H1 (cell line): ENCODE measurements at regions not wholly inside any gene's neighbourhood (a gene's known extent, or its start where the extent isn't known, plus 50 kb on each side); places are given as distances from the start of the nearest gene placed in this dataset.

ENCODE experiments used
- CTCF ChIA-PET: fragments of 300-600 bp; sonication (Branson Sonifier 250); formaldehyde crosslinking; loops from one replicate; lab custom pipeline; 2021; ENCODE audit not compliant: partially characterized antibody; lab: Charles Lee
- POLR2A ChIA-PET: fragments of 300-600 bp; sonication (Branson Sonifier 250); formaldehyde crosslinking; loops from one replicate; lab custom pipeline; 2021; ENCODE audit warnings: inconsistent platforms; ENCODE audit not compliant: partially characterized antibody; lab: Charles Lee
- DNase-seq, 2 experiments: peaks; one replicate each; pipeline versions ENCODE4 v3.0.0 to v3.0.0-alpha.2; 2010 to 2022; ENCODE audit warnings: low spot score in 2 of 2, low read depth in 1 of 2, mixed read lengths in 1 of 2
- FAIRE-seq: peaks from 2 replicates; lab custom pipeline; 2011; peaks lifted over from hg19 to GRCh38; lab: Jason Lieb, UNC
- H2AFZ ChIP-seq: 2 replicates; pipeline ENCODE4 v1.8.1; 2012; ENCODE audit warnings: low read length, inconsistent platforms
- H2AK5ac ChIP-seq: 2 replicates; pipeline ENCODE4 v1.6.1; 2013; ENCODE audit warnings: low read depth, low read length
- H2BK120ac ChIP-seq: replicated peaks from 2 replicates; pipeline ENCODE3; 2013; ENCODE audit warnings: low read depth, low read length, inconsistent platforms
- H2BK12ac ChIP-seq: 2 replicates; pipeline ENCODE4 v1.6.1; 2013; ENCODE audit warnings: low read depth, low read length
- H2BK15ac ChIP-seq: 2 replicates; pipeline ENCODE4 v1.6.1; 2013; ENCODE audit warnings: low read length
- H2BK20ac ChIP-seq: 2 replicates; pipeline ENCODE4 v1.6.1; 2013; ENCODE audit warnings: low read length
- H2BK5ac ChIP-seq: 2 replicates; pipeline ENCODE4 v1.6.1; 2013; ENCODE audit warnings: low read depth, low read length
- H3K14ac ChIP-seq: 2 replicates; pipeline ENCODE4 v1.6.1; 2013; ENCODE audit warnings: inconsistent platforms; ENCODE audit not compliant: insufficient read length
- H3K18ac ChIP-seq: 2 replicates; pipeline ENCODE4 v1.6.1; 2013; ENCODE audit warnings: low read length; ENCODE audit errors: extremely low read depth
- H3K23ac ChIP-seq: 2 replicates; pipeline ENCODE4 v1.6.1; 2013; ENCODE audit warnings: inconsistent platforms; ENCODE audit not compliant: insufficient read length
- H3K23me2 ChIP-seq: 2 replicates; pipeline ENCODE4 v1.6.1; 2013; ENCODE audit warnings: low read depth, low read length
- H3K27ac ChIP-seq: 2 replicates; pipeline ENCODE4 v1.6.1; 2011; ENCODE audit warnings: low read depth, low read length, inconsistent platforms
- H3K27me3 ChIP-seq, 4 experiments: replicated peaks in 1 of 4; 1 replicate in 1 of 4; 2 replicates in 3 of 4; pipeline versions ENCODE4 v1.6.1 to v1.8.1; 2011 to 2013; ENCODE audit warnings: low read length in 3 of 4, mild to moderate bottlenecking in 3 of 4, inconsistent platforms in 2 of 4, mixed read lengths in 2 of 4, moderate library complexity in 1 of 4; ENCODE audit not compliant: control insufficient read depth in 3 of 4, insufficient read depth in 3 of 4; ENCODE audit errors: extremely low read depth in 1 of 4
- H3K36me3 ChIP-seq, 4 experiments: 2 replicates each; pipeline versions ENCODE4 v1.6.1 to v1.8.1; 2011 to 2013; ENCODE audit warnings: mild to moderate bottlenecking in 4 of 4, low read length in 3 of 4, moderate library complexity in 2 of 4, control low read depth in 1 of 4, inconsistent platforms in 1 of 4; ENCODE audit not compliant: insufficient read depth in 4 of 4, control insufficient read depth in 2 of 4
- H3K4ac ChIP-seq: replicated peaks from 2 replicates; pipeline ENCODE3; 2013; ENCODE audit warnings: low read length, low read depth, mixed read lengths, inconsistent platforms; ENCODE audit not compliant: insufficient read length
- H3K4me1 ChIP-seq, 4 experiments: replicated peaks in 1 of 4; 1 replicate in 1 of 4; 2 replicates in 3 of 4; pipeline versions ENCODE4 v1.6.1 to v1.8.1; 2011 to 2013; ENCODE audit warnings: low read length in 3 of 4, inconsistent platforms in 2 of 4, mixed read lengths in 1 of 4; ENCODE audit not compliant: insufficient read depth in 4 of 4, control insufficient read depth in 3 of 4
- H3K4me2 ChIP-seq, 2 experiments: 2 replicates each; pipeline versions ENCODE4 v1.6.1 to v1.8.1; 2011 to 2013; ENCODE audit warnings: low read depth in 2 of 2, low read length in 2 of 2, control low read depth in 1 of 2, inconsistent platforms in 1 of 2, mild to moderate bottlenecking in 1 of 2; ENCODE audit not compliant: insufficient read depth in 1 of 2
- H3K4me3 ChIP-seq, 4 experiments: fragments of 200-600, 300-600 bp in 1 of 4; sonication (generic), shearing (Covaris generic), sonication (Bioruptor Twin) in 1 of 4; 2 replicates each; pipeline versions ENCODE4 v1.5.1 to v1.8.1; 2011 to 2016; ENCODE audit warnings: low read length in 4 of 4, low read depth in 3 of 4, control low read depth in 2 of 4, inconsistent platforms in 2 of 4, mild to moderate bottlenecking in 2 of 4, mixed read lengths in 1 of 4, moderate library complexity in 1 of 4; ENCODE audit not compliant: insufficient read depth in 2 of 4; ENCODE audit errors: extremely low read depth in 1 of 4
- H3K56ac ChIP-seq: replicated peaks from 2 replicates; pipeline ENCODE3; 2013; ENCODE audit warnings: low read depth, mild to moderate bottlenecking, mixed read lengths, low read length, inconsistent platforms; ENCODE audit not compliant: insufficient read length
- H3K79me1 ChIP-seq: 2 replicates; pipeline ENCODE4 v1.6.1; 2013; ENCODE audit warnings: low read depth, low read length, control low read depth
- H3K79me2 ChIP-seq, 2 experiments: 2 replicates each; pipeline versions ENCODE4 v1.6.1 to v1.8.1; 2012 to 2013; ENCODE audit warnings: low read length in 2 of 2, mild to moderate bottlenecking in 2 of 2, inconsistent platforms in 1 of 2; ENCODE audit not compliant: insufficient read depth in 2 of 2, control insufficient read depth in 1 of 2
- H3K9ac ChIP-seq, 4 experiments: replicated peaks in 1 of 4; 1 replicate in 1 of 4; 2 replicates in 3 of 4; pipeline versions ENCODE4 v1.6.1 to v1.8.1; 2011 to 2013; ENCODE audit warnings: low read depth in 3 of 4, low read length in 3 of 4, control low read depth in 2 of 4, mild to moderate bottlenecking in 2 of 4, moderate library complexity in 2 of 4, inconsistent platforms in 1 of 4; ENCODE audit errors: extremely low read depth in 1 of 4
- H3K9me3 ChIP-seq, 2 experiments: 2 replicates each; pipeline versions ENCODE4 v1.6.1 to v1.8.1; 2012 to 2013; ENCODE audit warnings: mild to moderate bottlenecking in 2 of 2, moderate library complexity in 2 of 2, control low read depth in 1 of 2, inconsistent platforms in 1 of 2, low read depth in 1 of 2, low read length in 1 of 2, mixed read lengths in 1 of 2; ENCODE audit not compliant: insufficient read depth in 2 of 2
- H4K20me1 ChIP-seq, 2 experiments: replicated peaks in 1 of 2; 2 replicates each; pipeline versions ENCODE3 to v1.8.1; 2011 to 2013; ENCODE audit warnings: inconsistent platforms in 2 of 2, low read length in 2 of 2, mild to moderate bottlenecking in 1 of 2; ENCODE audit not compliant: insufficient read depth in 2 of 2, control insufficient read depth in 1 of 2
- H4K5ac ChIP-seq: 2 replicates; pipeline ENCODE4 v1.6.1; 2013; ENCODE audit warnings: low read length, low read depth, mixed read lengths, inconsistent platforms; ENCODE audit not compliant: insufficient read length
- H4K8ac ChIP-seq: 2 replicates; pipeline ENCODE4 v1.8.0; 2013; ENCODE audit warnings: mild to moderate bottlenecking, moderate library complexity, low read length, inconsistent platforms; ENCODE audit not compliant: insufficient read depth; ENCODE audit errors: extremely low read depth
- H4K91ac ChIP-seq: replicated peaks from 2 replicates; pipeline ENCODE3; 2013; ENCODE audit warnings: low read length, mixed read lengths, inconsistent platforms; ENCODE audit not compliant: insufficient read length
- ASH2L ChIP-seq: fragments of 200-600, 300-600 bp; sonication (generic); IDR thresholded peaks from one replicate; pipeline ENCODE4 v1.7.1; 2017; ENCODE audit warnings: low read length
- CHD1 ChIP-seq: IDR thresholded peaks from 2 replicates; pipeline ENCODE4 v1.6.1; 2012; ENCODE audit warnings: low read depth, low read length, improper control_type of control experiment
- FOSL1 ChIP-seq: IDR thresholded peaks from 2 replicates; pipeline ENCODE4 v1.6.1; 2011; ENCODE audit warnings: mild to moderate bottlenecking, low read depth, low read length, moderate library complexity; ENCODE audit not compliant: insufficient read depth
- JUN ChIP-seq: IDR thresholded peaks from 2 replicates; pipeline ENCODE4 v1.6.1; 2011; ENCODE audit warnings: low read depth, mild to moderate bottlenecking, improper control_type of control experiment, low read length
- JUND ChIP-seq: IDR thresholded peaks from 2 replicates; pipeline ENCODE4 v1.6.1; 2011; ENCODE audit warnings: mild to moderate bottlenecking, improper control_type of control experiment, low read length
- NRF1 ChIP-seq: IDR thresholded peaks from 2 replicates; pipeline ENCODE4 v1.6.1; 2011; ENCODE audit warnings: mild to moderate bottlenecking, low read depth, low read length, improper control_type of control experiment
- POLR2A ChIP-seq, 2 experiments: IDR thresholded peaks; 1 replicate in 1 of 2; 2 replicates in 1 of 2; pipeline ENCODE4 v1.6.1; 2011; ENCODE audit warnings: low read depth in 2 of 2, low read length in 2 of 2, mild to moderate bottlenecking in 2 of 2; ENCODE audit errors: control extremely low read depth in 1 of 2
- RAD21 ChIP-seq, 2 experiments: IDR thresholded peaks in 1 of 2; conservative IDR thresholded peaks in 1 of 2; 2 replicates each; pipeline ENCODE4 v1.6.1; 2011; ENCODE audit warnings: low read depth in 2 of 2, low read length in 2 of 2, improper control_type of control experiment in 1 of 2, inconsistent platforms in 1 of 2, mild to moderate bottlenecking in 1 of 2, moderate library complexity in 1 of 2
- RFX5 ChIP-seq: IDR thresholded peaks from 2 replicates; pipeline ENCODE4 v1.6.1; 2011; ENCODE audit warnings: low read depth, low read length, improper control_type of control experiment, borderline replicate concordance
- RNF2 ChIP-seq: fragments of 200-900, 300-1000 bp; sonication (generic); IDR thresholded peaks from 2 replicates; pipeline ENCODE4 v1.7.1; 2016; ENCODE audit warnings: borderline replicate concordance, low read depth, mild to moderate bottlenecking, antibody characterized with exemption, low read length; ENCODE audit not compliant: poor library complexity, severe bottlenecking; ENCODE audit errors: missing control alignments
- SUZ12 ChIP-seq: fragments of 200-600 bp; sonication (generic); IDR thresholded peaks from 2 replicates; pipeline ENCODE4 v1.6.1; 2012; ENCODE audit warnings: mild to moderate bottlenecking, inconsistent platforms, low read length, moderate library complexity, mixed read lengths
- WGBS, 2 experiments: shearing (Covaris generic) in 1 of 2; methylation state at CpG; one replicate each; pipeline versions ENCODE4 v1.1.6 to v1.1.7; 2013 to 2015; ENCODE audit warnings: low lambda C conversion rate in 2 of 2, mixed read lengths in 2 of 2, inconsistent platforms in 1 of 2, low coverage in 1 of 2, missing lambda C conversion rate in 1 of 2; ENCODE audit not compliant: insufficient replicate concordance in 2 of 2, insufficient coverage in 1 of 2, insufficient read length in 1 of 2; ENCODE audit errors: extremely low coverage in 1 of 2, missing lambda C conversion rate in 1 of 2; 5-methylcytosine and 5-hydroxymethylcytosine counted together
- TF ChIP-seq, protein P1 (sequence below): IDR thresholded peaks from 2 replicates; pipeline ENCODE4 v1.6.1; 2011; ENCODE audit warnings: low read length, improper control_type of control experiment
- TF ChIP-seq, protein P2 (sequence below): IDR thresholded peaks from 2 replicates; pipeline ENCODE4 v1.6.1; 2012; ENCODE audit warnings: inconsistent platforms

DNA sequence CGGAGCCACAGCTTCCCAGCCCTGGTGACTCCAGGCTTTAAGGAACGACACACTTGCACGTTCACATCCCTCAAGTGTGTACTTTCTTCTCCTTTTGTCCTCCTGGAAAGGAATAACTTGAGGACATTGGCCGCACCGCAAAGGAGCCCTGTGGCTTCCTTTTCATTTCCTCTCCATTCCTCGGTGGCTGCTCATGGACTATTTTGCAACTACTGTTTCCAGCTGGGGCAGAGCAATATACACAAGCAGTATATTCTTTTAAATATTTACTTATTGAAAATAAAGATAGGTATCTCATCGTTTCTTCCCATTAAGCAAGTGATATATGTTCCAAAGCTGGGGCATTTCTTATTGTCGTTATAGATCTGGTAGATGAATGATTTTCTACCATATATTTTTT is 97.2 kb upstream of the LYZL1 start:
- Histone ChIP-seq H2BK15ac (no peak overlapping the region), H3K23me2 (no peaks in the 10 kb centered on the region), H3K79me2 (no peaks in the 10 kb centered on the region), H3K14ac (no peak overlapping the region), H4K91ac (no peak overlapping the region), H3K23ac (no peak overlapping the region), H2AFZ (no peak overlapping the region), H3K4ac (no peak overlapping the region), H2BK20ac (no peak overlapping the region), H3K4me1 (no peaks in the 10 kb centered on the region), H3K27ac (no peak overlapping the region), H2BK120ac (no peak overlapping the region), H4K5ac (no peak overlapping the region), H3K9me3 (no peaks in the 10 kb centered on the region), H3K27me3 (no peaks in the 10 kb centered on the region), H3K18ac (no peak overlapping the region), H3K36me3 (no peaks in the 10 kb centered on the region), H3K79me1 (no peaks in the 10 kb centered on the region), H3K9ac (no peak overlapping the region), H2BK5ac (no peak overlapping the region), H3K56ac (no peak overlapping the region), H3K4me3 (no peak overlapping the region), H4K20me1 (no peaks in the 10 kb centered on the region), H2BK12ac (no peak overlapping the region), H4K8ac (no peak overlapping the region), H2AK5ac (no peak overlapping the region), H3K4me2 (no peak overlapping the region)
- POLR2A ChIA-PET: interaction anchor here (0.6 kb wide), 1 partner anchor 204 kb away, joined by 4 read pairs; no protein-coding TSS in a partner anchor
- FAIRE-seq (no peak), DNase-seq (no peak)
- WGBS, 2 experiments: 91% methylated on average over 8 of the region's 8 CpGs; no CpG with 5 or more reads in 1 of the 2 experiments
- CTCF ChIA-PET: interaction anchor here (1.1 to 1.7 kb wide), 3 partner anchors 46 to 52 kb away, joined by 3 to 4 read pairs (median 3); no protein-coding TSS in a partner anchor
- no peak for TF ChIP-seq CHD1
- TF ChIP-seq RNF2: no peak
- TF ChIP-seq, protein P1, sequence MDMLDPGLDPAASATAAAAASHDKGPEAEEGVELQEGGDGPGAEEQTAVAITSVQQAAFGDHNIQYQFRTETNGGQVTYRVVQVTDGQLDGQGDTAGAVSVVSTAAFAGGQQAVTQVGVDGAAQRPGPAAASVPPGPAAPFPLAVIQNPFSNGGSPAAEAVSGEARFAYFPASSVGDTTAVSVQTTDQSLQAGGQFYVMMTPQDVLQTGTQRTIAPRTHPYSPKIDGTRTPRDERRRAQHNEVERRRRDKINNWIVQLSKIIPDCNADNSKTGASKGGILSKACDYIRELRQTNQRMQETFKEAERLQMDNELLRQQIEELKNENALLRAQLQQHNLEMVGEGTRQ: no peak
- TF ChIP-seq SUZ12: no peak
- TF ChIP-seq FOSL1: no peak
- TF ChIP-seq NRF1: no peak
- no peak for TF ChIP-seq POLR2A (IDR thresholded peaks at IDR 0.05; ENCODE audit: control extremely low read depth in 1 of 2, low read depth in 2 of 2, low read length in 2 of 2)
- no peak for TF ChIP-seq RFX5
- TF ChIP-seq ASH2L: no peak
- TF ChIP-seq, protein P2, sequence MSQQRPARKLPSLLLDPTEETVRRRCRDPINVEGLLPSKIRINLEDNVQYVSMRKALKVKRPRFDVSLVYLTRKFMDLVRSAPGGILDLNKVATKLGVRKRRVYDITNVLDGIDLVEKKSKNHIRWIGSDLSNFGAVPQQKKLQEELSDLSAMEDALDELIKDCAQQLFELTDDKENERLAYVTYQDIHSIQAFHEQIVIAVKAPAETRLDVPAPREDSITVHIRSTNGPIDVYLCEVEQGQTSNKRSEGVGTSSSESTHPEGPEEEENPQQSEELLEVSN: no peak
- no peak for TF ChIP-seq RAD21 (IDR thresholded peaks at IDR 0.05 in 1 of 2, conservative IDR thresholded peaks at IDR 0.05 in 1 of 2; ENCODE audit: low read depth in 2 of 2, low read length in 2 of 2)
- TF ChIP-seq JUN: no peak
- no peak for TF ChIP-seq JUND
